ENCODE measurements at regions not wholly inside any gene's neighbourhood (a gene's known extent, or its start where the extent isn't known, plus 50 kb on each side); places are given as distances from the start of the nearest gene placed in this dataset.

- no peak for TF ChIP-seq CTCF (IDR thresholded peaks at IDR 0.05)
- TF ChIP-seq POLR2A (IDR thresholded peaks at IDR 0.05), result no peak
These were observed 636.1 kb downstream of the ARAP2 start for GRCh38 chr4:35608205-35608604.

Data from right lobe of liver (tissue), 4 donors.